ENCODE measurements at regions not wholly inside any gene's neighbourhood (a gene's known extent, or its start where the extent isn't known, plus 50 kb on each side); places are given as distances from the start of the nearest gene placed in this dataset.

DNA sequence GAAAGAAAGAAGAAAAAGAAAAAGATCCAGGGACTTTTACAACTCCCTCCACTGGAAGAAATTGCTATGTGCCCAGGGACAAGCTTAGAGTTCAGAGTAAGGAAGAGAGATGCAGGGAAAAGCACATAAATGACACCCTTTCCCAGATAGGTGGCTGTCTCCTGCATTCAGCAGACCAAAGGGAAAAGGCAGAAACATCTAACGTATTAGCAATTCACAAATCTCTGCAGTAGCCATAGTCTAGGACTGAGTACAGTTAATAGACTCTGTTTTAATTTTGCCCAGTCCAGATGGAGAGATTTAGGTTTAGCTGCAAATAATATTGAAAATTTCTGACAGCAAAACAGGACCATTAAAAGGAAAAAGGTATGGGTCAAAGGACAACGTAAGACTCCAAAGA, 71.3 kb upstream of the TNFRSF21 start:
- no CpG with 5 or more reads among the region's 2 CpGs for WGBS (ENCODE audit: insufficient coverage)
- peaks cover 0 to 5% (median 5%) of the 10 kb centered on the region in 3 donors for H3K4me1 Mint-ChIP-seq
- DNase-seq, result no peak
- no peaks in the 10 kb centered on the region for H3K9me3 ChIP-seq
- H3K27ac ChIP-seq (ENCODE audit: low read length), result no peak overlapping the region
- peaks cover 6 to 10% (median 6%) of the 10 kb centered on the region in 3 donors for H3K9me3 Mint-ChIP-seq
- H3K27me3 ChIP-seq (replicated peaks in 1 of 2; ENCODE audit: control insufficient read depth in 2 of 2, extremely low read depth in 1 of 2, insufficient read depth in 2 of 2, low read length in 1 of 2), result peaks cover 0 to 10% of the 10 kb centered on the region in 2 experiments
- no peaks in the 10 kb centered on the region for H3K36me3 ChIP-seq (ENCODE audit: control insufficient read depth in 2 of 2, extremely low read depth in 1 of 2, insufficient read depth in 1 of 2, low read length in 1 of 2)
- H3K36me3 Mint-ChIP-seq, result no peaks in the 10 kb centered on the region
- peaks cover 5 to 11% of the 10 kb centered on the region in 2 donors for H3K27me3 Mint-ChIP-seq
- no peak overlapping the region for H3K4me3 Mint-ChIP-seq
- H3K4me1 ChIP-seq (ENCODE audit: control insufficient read depth in 1 of 2, extremely low read depth in 1 of 2, insufficient read depth in 2 of 2, low read length in 2 of 2), result no peaks in the 10 kb centered on the region
- ATAC-seq (replicated peaks in 1 of 4), result no peak
- CTCF ChIA-PET, result interaction anchor here in 1 of 2 donors (0.7 kb wide), 1 partner anchor 404 kb away, joined by 5 read pairs; no protein-coding TSS in a partner anchor
- H3K4me3 ChIP-seq (ENCODE audit: control insufficient read depth in 1 of 2, extremely low read depth in 1 of 2, low read length in 1 of 2), result no peak overlapping the region
- POLR2A ChIA-PET, result interaction anchor here in 1 of 2 donors (0.6 kb wide), 1 partner anchor 917 kb away, joined by 3 read pairs; no protein-coding TSS in a partner anchor
- H3K27ac Mint-ChIP-seq, result no peak overlapping the region

DNA sequence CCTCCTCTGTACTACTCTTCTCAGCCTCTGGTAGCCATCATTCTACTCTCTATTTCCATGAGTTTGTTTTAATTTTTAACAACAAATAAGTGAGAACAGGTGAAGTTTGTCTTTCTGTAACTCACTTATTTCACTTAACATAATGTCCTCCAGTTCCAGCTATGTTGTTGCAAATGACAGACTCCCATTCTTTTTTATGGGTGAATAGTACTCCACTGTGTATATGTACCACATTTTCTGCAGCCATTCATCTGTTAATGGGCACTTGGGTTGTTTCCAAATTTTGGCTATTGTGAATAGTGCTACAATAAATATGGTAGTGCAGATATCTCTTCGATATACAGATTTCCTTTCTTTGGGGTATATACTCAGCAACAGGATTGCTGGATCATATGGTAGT, 73.7 kb upstream of the TNFRSF21 start:
- Mint-ChIP-seq H3K4me3 (no peak overlapping the region), H3K36me3 (no peaks in the 10 kb centered on the region), H3K27me3 (peaks cover 3 to 11% of the 10 kb centered on the region in 2 donors), H3K27ac (no peak overlapping the region), H3K9me3 (peaks cover 6 to 16% (median 10%) of the 10 kb centered on the region in 3 donors), H3K4me1 (no peaks in the 10 kb centered on the region)
- no peak overlapping the region for H3K27ac ChIP-seq (ENCODE audit: low read length)
- ChIA-PET CTCF (no interaction called here), POLR2A (no interaction called here)
- no peak overlapping the region for H3K4me3 ChIP-seq (ENCODE audit: control insufficient read depth in 1 of 2, extremely low read depth in 1 of 2, low read length in 1 of 2)
- no peak for DNase-seq
- no peaks in the 10 kb centered on the region for H3K9me3 ChIP-seq
- ATAC-seq (replicated peaks in 1 of 4), result no peak
- H3K36me3 ChIP-seq (ENCODE audit: control insufficient read depth in 2 of 2, extremely low read depth in 1 of 2, insufficient read depth in 1 of 2, low read length in 1 of 2), result no peaks in the 10 kb centered on the region
- no peaks in the 10 kb centered on the region for H3K27me3 ChIP-seq (replicated peaks in 1 of 2; ENCODE audit: control insufficient read depth in 2 of 2, extremely low read depth in 1 of 2, insufficient read depth in 2 of 2, low read length in 1 of 2)
- no peaks in the 10 kb centered on the region for H3K4me1 ChIP-seq (ENCODE audit: control insufficient read depth in 1 of 2, extremely low read depth in 1 of 2, insufficient read depth in 2 of 2, low read length in 2 of 2)
- WGBS (ENCODE audit: insufficient coverage), result no CpG with 5 or more reads among the region's 1 CpG

DNA sequence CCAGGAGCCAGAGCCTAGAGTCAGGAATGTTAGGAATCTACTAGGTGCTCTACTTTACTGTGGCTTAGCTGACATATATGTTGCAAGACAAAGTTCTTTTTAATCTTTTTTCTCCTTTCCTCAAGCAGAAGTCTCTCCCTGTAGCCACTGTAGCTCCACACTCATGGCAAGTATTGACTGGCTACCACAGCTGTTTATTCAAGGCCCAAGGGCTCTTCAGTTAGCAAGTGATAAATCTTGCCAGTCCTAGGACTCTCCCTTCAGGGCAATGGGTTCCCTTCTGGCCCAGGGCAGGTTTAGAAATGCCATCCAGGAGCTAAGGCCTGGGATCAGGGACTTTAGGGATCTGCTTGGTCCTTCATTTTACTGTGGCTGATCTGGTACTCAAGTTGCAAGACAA, 82.0 kb upstream of the TNFRSF21 start:
- no peaks in the 10 kb centered on the region for H3K4me1 ChIP-seq (ENCODE audit: control insufficient read depth in 1 of 2, extremely low read depth in 1 of 2, insufficient read depth in 2 of 2, low read length in 2 of 2)
- Mint-ChIP-seq H3K4me3 (no peak overlapping the region), H3K27me3 (peaks cover 3 to 7% of the 10 kb centered on the region in 2 donors), H3K9me3 (peaks cover 7 to 35% (median 20%) of the 10 kb centered on the region in 3 donors), H3K4me1 (no peaks in the 10 kb centered on the region), H3K36me3 (peaks cover 4% of the 10 kb centered on the region), H3K27ac (no peak overlapping the region)
- DNase-seq, result no peak
- no peaks in the 10 kb centered on the region for H3K9me3 ChIP-seq
- no peak for ATAC-seq (replicated peaks in 1 of 4)
- ChIA-PET CTCF (no interaction called here), POLR2A (no interaction called here)
- no peaks in the 10 kb centered on the region for H3K36me3 ChIP-seq (ENCODE audit: control insufficient read depth in 2 of 2, extremely low read depth in 1 of 2, insufficient read depth in 1 of 2, low read length in 1 of 2)
- no peak overlapping the region for H3K4me3 ChIP-seq (ENCODE audit: control insufficient read depth in 1 of 2, extremely low read depth in 1 of 2, low read length in 1 of 2)
- peaks cover 0 to 11% of the 10 kb centered on the region in 2 experiments for H3K27me3 ChIP-seq (replicated peaks in 1 of 2; ENCODE audit: control insufficient read depth in 2 of 2, extremely low read depth in 1 of 2, insufficient read depth in 2 of 2, low read length in 1 of 2)
- H3K27ac ChIP-seq (ENCODE audit: low read length), result no peak overlapping the region

DNA sequence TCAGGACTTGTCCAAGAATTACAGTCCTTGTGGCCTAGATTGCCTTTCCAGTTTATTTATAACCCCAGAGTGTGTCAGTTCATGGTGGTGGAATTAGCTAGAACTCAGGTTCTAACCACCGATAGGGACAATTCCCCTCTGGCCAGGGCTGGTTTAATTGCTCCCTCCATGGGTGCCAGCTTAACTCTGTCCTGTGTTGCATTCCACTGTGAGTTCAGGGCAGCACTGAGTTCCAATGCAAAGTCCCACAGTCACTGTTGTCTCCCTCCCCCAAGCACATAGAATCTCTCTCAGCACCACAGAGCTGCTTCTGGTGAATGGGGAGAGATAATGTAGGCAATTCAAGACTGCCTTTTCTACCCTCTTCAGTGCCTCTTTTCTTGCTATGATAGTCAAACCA, 82.5 kb upstream of the TNFRSF21 start:
- H3K9me3 Mint-ChIP-seq, result peaks cover 7 to 29% (median 20%) of the 10 kb centered on the region in 3 donors
- H3K36me3 Mint-ChIP-seq, result peaks cover 4% of the 10 kb centered on the region
- Histone ChIP-seq H3K27ac (ENCODE audit: low read length) (no peak overlapping the region), H3K27me3 (replicated peaks in 1 of 2; ENCODE audit: control insufficient read depth in 2 of 2, extremely low read depth in 1 of 2, insufficient read depth in 2 of 2, low read length in 1 of 2) (peaks cover 0 to 11% of the 10 kb centered on the region in 2 experiments), H3K4me3 (ENCODE audit: control insufficient read depth in 1 of 2, extremely low read depth in 1 of 2, low read length in 1 of 2) (no peak overlapping the region), H3K36me3 (ENCODE audit: control insufficient read depth in 2 of 2, extremely low read depth in 1 of 2, insufficient read depth in 1 of 2, low read length in 1 of 2) (no peaks in the 10 kb centered on the region), H3K4me1 (ENCODE audit: control insufficient read depth in 1 of 2, extremely low read depth in 1 of 2, insufficient read depth in 2 of 2, low read length in 2 of 2) (no peaks in the 10 kb centered on the region), H3K9me3 (no peaks in the 10 kb centered on the region)
- no peak for ATAC-seq (replicated peaks in 1 of 4)
- no peak overlapping the region for H3K4me3 Mint-ChIP-seq
- CTCF ChIA-PET, result no interaction called here
- no peak overlapping the region for H3K27ac Mint-ChIP-seq
- POLR2A ChIA-PET, result no interaction called here
- peaks cover 3 to 7% of the 10 kb centered on the region in 2 donors for H3K27me3 Mint-ChIP-seq
- DNase-seq, result no peak
- H3K4me1 Mint-ChIP-seq, result no peaks in the 10 kb centered on the region
- WGBS (ENCODE audit: insufficient coverage), result no CpG with 5 or more reads among the region's 1 CpG

DNA sequence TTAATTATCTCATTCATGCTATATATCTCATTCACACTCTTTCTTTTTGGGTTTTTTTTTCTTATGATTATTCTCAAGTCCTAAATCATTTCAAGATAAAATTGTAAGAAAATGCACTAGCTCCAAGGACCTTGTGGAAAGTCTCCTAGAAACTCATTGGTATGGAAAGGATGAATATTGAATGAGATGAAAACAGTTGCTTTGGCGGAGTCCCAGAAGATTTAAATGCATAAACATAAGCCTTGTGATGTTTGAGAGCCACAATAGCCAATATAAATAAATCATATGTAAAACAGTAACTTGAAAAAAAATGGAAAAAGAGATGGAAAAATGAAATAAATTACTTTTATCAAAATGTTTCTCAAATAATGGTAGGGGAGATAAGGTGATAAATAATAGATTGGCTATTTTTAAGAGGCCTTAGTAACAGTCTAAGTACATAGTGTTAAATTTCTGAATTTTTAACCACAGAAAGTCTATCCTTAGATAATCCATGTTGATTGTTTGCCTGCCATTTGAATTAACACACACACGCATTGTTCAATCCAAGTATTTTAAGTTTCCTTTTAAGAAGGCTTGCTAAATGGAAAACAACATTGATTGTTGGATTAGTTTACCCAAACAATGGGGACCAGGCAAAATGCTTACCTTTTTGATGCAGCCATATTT, 81.1 kb upstream of the CD2AP start:
- no peaks in the 10 kb centered on the region for H3K36me3 Mint-ChIP-seq
- peaks cover 3 to 7% of the 10 kb centered on the region in 2 donors for H3K27me3 Mint-ChIP-seq
- peaks cover 0 to 11% of the 10 kb centered on the region in 2 experiments for H3K27me3 ChIP-seq (replicated peaks in 1 of 2; ENCODE audit: control insufficient read depth in 2 of 2, extremely low read depth in 1 of 2, insufficient read depth in 2 of 2, low read length in 1 of 2)
- H3K9me3 ChIP-seq, result no peaks in the 10 kb centered on the region
- DNase-seq (no peak), ATAC-seq (replicated peaks in 1 of 4) (no peak)
- no peak overlapping the region for H3K4me3 Mint-ChIP-seq
- no peaks in the 10 kb centered on the region for H3K4me1 Mint-ChIP-seq
- peaks cover 0 to 10% (median 10%) of the 10 kb centered on the region in 3 donors for H3K9me3 Mint-ChIP-seq
- no CpG with 5 or more reads among the region's 2 CpGs for WGBS (ENCODE audit: insufficient coverage)
- ChIA-PET POLR2A (no interaction called here), CTCF (no interaction called here)
- H3K4me3 ChIP-seq (ENCODE audit: control insufficient read depth in 1 of 2, extremely low read depth in 1 of 2, low read length in 1 of 2), result no peak overlapping the region
- no peak overlapping the region for H3K27ac ChIP-seq (ENCODE audit: low read length)
- no peak overlapping the region for H3K27ac Mint-ChIP-seq
- H3K36me3 ChIP-seq (ENCODE audit: control insufficient read depth in 2 of 2, extremely low read depth in 1 of 2, insufficient read depth in 1 of 2, low read length in 1 of 2), result no peaks in the 10 kb centered on the region
- H3K4me1 ChIP-seq (ENCODE audit: control insufficient read depth in 1 of 2, extremely low read depth in 1 of 2, insufficient read depth in 2 of 2, low read length in 2 of 2), result no peaks in the 10 kb centered on the region

DNA sequence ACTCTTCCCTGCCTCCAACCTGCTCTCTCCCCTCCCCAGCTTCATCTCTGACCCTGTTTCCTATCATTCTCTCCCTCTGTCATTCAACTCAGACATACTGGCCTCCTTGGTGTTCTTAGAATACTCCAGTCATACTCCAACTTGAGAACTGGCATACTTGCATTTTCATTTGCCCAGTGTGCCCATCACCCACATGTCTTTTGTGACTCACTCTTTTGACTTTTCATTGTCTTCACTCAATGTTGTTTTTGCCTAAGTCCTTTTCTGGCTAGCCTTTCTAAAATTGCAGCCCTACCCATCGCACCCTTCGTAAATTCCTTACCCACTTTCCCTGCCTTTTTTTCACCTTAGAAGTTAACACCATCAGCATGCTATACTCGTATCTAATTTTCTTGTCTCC, 77.0 kb upstream of the CD2AP start:
- 94% methylated on average over 2 of the region's 3 CpGs for WGBS (ENCODE audit: insufficient coverage)
- ATAC-seq (replicated peaks in 1 of 4) (no peak), DNase-seq (no peak)
- H3K27me3 ChIP-seq (replicated peaks in 1 of 2; ENCODE audit: control insufficient read depth in 2 of 2, extremely low read depth in 1 of 2, insufficient read depth in 2 of 2, low read length in 1 of 2), result no peaks in the 10 kb centered on the region
- H3K27ac ChIP-seq (ENCODE audit: low read length), result no peak overlapping the region
- no peaks in the 10 kb centered on the region for H3K9me3 ChIP-seq
- no peaks in the 10 kb centered on the region for H3K9me3 Mint-ChIP-seq
- no peaks in the 10 kb centered on the region for H3K36me3 Mint-ChIP-seq
- H3K4me3 ChIP-seq (ENCODE audit: control insufficient read depth in 1 of 2, extremely low read depth in 1 of 2, low read length in 1 of 2), result no peak overlapping the region
- no peaks in the 10 kb centered on the region for H3K4me1 ChIP-seq (ENCODE audit: control insufficient read depth in 1 of 2, extremely low read depth in 1 of 2, insufficient read depth in 2 of 2, low read length in 2 of 2)
- ChIA-PET CTCF (no interaction called here), POLR2A (no interaction called here)
- H3K4me3 Mint-ChIP-seq, result no peak overlapping the region
- H3K27ac Mint-ChIP-seq, result no peak overlapping the region
- H3K36me3 ChIP-seq (ENCODE audit: control insufficient read depth in 2 of 2, extremely low read depth in 1 of 2, insufficient read depth in 1 of 2, low read length in 1 of 2), result no peaks in the 10 kb centered on the region
- peaks cover 0 to 4% of the 10 kb centered on the region in 2 donors for H3K27me3 Mint-ChIP-seq
- H3K4me1 Mint-ChIP-seq, result no peaks in the 10 kb centered on the region

Measured in T-cell (primary cell).